ENCODE measurements at regions not wholly inside any gene's neighbourhood (a gene's known extent, or its start where the extent isn't known, plus 50 kb on each side); places are given as distances from the start of the nearest gene placed in this dataset.

DNA sequence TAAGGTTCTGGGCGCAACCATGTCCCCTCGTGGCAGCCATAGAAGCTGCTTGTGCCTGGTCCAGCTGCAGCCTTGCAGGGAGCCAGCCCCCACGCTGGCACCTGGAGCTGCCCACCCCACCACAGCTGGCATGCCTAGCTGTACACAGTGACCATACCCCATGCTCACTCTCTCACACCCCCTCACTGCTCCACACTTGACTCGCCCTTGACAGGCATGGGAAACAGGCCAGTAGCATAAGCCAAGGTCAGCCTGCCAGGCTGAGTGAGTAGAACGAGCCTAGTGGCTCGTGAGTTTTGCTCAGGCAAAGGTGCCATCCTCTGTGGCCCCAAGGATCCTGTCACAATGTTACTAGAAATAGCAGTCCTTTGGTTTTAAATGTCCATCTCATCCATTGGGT is 52.7 kb upstream of the CADM2 start:
- no peak for TF ChIP-seq CTCF (IDR thresholded peaks at IDR 0.05)
- no peak for TF ChIP-seq SIN3A (IDR thresholded peaks at IDR 0.05; ENCODE audit: borderline replicate concordance, low read depth, low read length)
- no peak for TF ChIP-seq RCOR1 (IDR thresholded peaks at IDR 0.05; ENCODE audit: low read length)
- TF ChIP-seq EP300 (IDR thresholded peaks at IDR 0.05; ENCODE audit: borderline replicate concordance in 1 of 2, low read depth in 1 of 2, low read length in 1 of 2) = no peak
